ENCODE measurements at regions not wholly inside any gene's neighbourhood (a gene's known extent, or its start where the extent isn't known, plus 50 kb on each side); places are given as distances from the start of the nearest gene placed in this dataset.

- Histone ChIP-seq H3K27ac (no peak overlapping the region), H3K36me3 (replicated peaks) (no peaks in the 10 kb centered on the region), H3K27me3 (replicated peaks) (peaks cover 7% of the 10 kb centered on the region), H3K4me3 (ENCODE audit: low read depth, low read length) (no peak overlapping the region)
- TF ChIP-seq, protein P1, sequence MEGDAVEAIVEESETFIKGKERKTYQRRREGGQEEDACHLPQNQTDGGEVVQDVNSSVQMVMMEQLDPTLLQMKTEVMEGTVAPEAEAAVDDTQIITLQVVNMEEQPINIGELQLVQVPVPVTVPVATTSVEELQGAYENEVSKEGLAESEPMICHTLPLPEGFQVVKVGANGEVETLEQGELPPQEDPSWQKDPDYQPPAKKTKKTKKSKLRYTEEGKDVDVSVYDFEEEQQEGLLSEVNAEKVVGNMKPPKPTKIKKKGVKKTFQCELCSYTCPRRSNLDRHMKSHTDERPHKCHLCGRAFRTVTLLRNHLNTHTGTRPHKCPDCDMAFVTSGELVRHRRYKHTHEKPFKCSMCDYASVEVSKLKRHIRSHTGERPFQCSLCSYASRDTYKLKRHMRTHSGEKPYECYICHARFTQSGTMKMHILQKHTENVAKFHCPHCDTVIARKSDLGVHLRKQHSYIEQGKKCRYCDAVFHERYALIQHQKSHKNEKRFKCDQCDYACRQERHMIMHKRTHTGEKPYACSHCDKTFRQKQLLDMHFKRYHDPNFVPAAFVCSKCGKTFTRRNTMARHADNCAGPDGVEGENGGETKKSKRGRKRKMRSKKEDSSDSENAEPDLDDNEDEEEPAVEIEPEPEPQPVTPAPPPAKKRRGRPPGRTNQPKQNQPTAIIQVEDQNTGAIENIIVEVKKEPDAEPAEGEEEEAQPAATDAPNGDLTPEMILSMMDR (IDR thresholded peaks at IDR 0.05; ENCODE audit: low read depth, low read length, missing control alignments), result no peak
- peak; percentile 26 for DNase-seq
- in situ Hi-C loops (cut with HindIII; ENCODE audit: low pct_ligation_motif_present, low sequenced_read_pairs), result no loop called here
These were observed 103.3 kb upstream of the NFIB start for GRCh38 chr9:14417237-14417636.

DNA sequence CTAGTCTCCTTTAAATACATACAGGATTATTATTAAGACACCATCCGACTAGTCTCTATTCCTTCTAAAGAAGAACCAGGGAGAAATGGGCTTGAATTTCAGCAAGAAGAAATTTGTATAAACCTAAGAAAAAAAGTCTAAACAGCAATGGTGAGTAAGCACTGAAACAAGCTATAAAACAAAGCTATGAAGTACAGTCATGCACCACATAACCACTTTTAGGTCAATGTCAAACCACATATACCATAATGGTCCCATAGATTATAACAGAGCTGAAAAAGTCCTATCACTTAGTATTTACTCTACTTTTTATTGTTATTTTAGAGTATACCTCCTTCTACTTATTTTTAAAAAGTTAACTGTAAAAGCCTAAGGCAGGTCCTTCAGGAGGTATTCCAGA lies 102.0 kb upstream of the NFIB start:
- in situ Hi-C loops (cut with HindIII; ENCODE audit: low pct_ligation_motif_present, low sequenced_read_pairs), result no loop called here
- no peak overlapping the region for H3K27ac ChIP-seq
- TF ChIP-seq, protein P1 (IDR thresholded peaks at IDR 0.05; ENCODE audit: low read depth, low read length, missing control alignments), result no peak
- peaks cover 16% of the 10 kb centered on the region for H3K27me3 ChIP-seq (replicated peaks)
- DNase-seq, result peak; percentile 70
- no peak overlapping the region for H3K4me3 ChIP-seq (ENCODE audit: low read depth, low read length)
- H3K36me3 ChIP-seq (replicated peaks), result no peaks in the 10 kb centered on the region

GRCh38 chr9:14413812-14414211 lies 99.9 kb upstream of the NFIB start:
- no peak for DNase-seq
- no peaks in the 10 kb centered on the region for H3K36me3 ChIP-seq (replicated peaks)
- H3K4me3 ChIP-seq (ENCODE audit: low read depth, low read length), result no peak overlapping the region
- no peak overlapping the region for H3K27ac ChIP-seq
- TF ChIP-seq, protein P1 (IDR thresholded peaks at IDR 0.05; ENCODE audit: low read depth, low read length, missing control alignments), result no peak
- peaks cover 20% of the 10 kb centered on the region for H3K27me3 ChIP-seq (replicated peaks)
- in situ Hi-C loops (cut with HindIII; ENCODE audit: low pct_ligation_motif_present, low sequenced_read_pairs), result no loop called here

DNA sequence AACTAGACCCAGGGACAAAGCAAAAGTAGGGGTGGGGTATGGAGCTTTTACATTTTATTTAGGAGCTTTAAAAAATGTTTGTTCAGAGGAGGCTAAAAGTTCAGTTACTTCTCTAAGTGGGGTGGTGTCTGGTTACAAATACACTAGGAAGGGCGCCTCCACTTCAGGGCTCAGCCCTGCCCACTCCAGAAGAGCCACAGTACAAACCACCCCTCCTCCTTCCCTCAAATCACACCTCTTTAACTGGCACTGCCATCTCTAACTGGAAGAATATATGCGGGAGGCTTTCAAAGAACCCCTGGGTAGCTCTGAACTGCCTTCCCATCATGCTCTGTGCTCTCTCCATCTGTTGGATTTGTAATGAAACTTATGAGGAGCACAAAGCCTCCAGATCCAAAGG lies 98.8 kb upstream of the NFIB start:
- H3K4me3 ChIP-seq (ENCODE audit: low read depth, low read length), result no peak overlapping the region
- no peaks in the 10 kb centered on the region for H3K36me3 ChIP-seq (replicated peaks)
- TF ChIP-seq, protein P1 (IDR thresholded peaks at IDR 0.05; ENCODE audit: low read depth, low read length, missing control alignments), result no peak
- no peak for DNase-seq
- H3K27ac ChIP-seq, result no peak overlapping the region
- in situ Hi-C loops (cut with HindIII; ENCODE audit: low pct_ligation_motif_present, low sequenced_read_pairs), result no loop called here
- H3K27me3 ChIP-seq (replicated peaks), result peaks cover 18% of the 10 kb centered on the region

DNA sequence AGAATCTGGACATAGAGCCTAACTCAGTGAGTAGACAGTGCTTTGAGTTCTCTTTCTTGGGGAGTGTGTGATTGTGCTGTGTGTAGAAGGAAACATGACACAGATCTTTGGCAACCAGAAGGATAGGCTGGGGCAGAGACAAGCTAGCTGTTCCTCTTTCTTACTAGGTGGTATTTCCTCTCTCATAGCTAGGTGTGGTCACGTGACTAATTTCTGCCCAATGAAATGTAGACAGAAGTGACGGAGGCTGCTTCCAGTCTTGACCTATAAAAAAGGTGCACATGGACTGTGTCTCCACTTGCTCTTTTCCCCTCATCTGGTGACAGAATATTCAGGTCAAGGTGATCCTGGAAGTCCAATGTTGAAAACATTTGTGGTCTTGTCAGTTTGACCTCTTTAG lies 92.5 kb upstream of the NFIB start:
- Histone ChIP-seq H3K27ac (no peak overlapping the region), H3K27me3 (replicated peaks) (peaks cover 8% of the 10 kb centered on the region), H3K4me3 (ENCODE audit: low read depth, low read length) (no peak overlapping the region), H3K36me3 (replicated peaks) (no peaks in the 10 kb centered on the region)
- TF ChIP-seq, protein P1 (IDR thresholded peaks at IDR 0.05; ENCODE audit: low read depth, low read length, missing control alignments), result no peak
- in situ Hi-C loops (cut with HindIII; ENCODE audit: low pct_ligation_motif_present, low sequenced_read_pairs), result no loop called here
- DNase-seq, result no peak

DNA sequence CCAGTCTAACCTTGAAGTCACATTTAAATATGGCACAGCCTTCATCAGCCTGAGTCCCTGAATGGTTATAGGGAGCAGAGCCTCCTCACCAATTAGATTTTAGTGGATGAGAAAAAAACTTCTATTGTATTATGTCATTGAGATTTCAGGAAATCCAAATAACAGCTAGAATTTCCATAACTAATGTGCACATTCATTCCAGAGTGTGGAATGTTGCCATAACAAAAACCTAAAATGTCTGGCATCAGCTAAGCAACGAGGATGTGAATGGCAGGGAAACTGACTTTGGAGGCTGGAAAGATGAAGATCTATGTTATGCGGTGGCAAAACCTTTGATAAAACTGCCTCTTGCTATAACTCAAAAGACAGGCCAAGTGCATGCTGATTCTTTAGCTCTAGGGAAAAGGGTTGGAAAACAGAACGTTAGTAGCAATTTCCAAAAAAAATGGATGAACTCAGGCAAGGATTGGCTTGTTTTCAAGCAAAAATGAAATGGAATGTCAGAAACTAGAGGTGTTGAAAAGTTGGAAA lies 91.3 kb upstream of the NFIB start:
- DNase-seq, result no peak
- Histone ChIP-seq H3K27me3 (replicated peaks) (no peaks in the 10 kb centered on the region), H3K4me3 (ENCODE audit: low read depth, low read length) (no peak overlapping the region), H3K36me3 (replicated peaks) (no peaks in the 10 kb centered on the region), H3K27ac (no peak overlapping the region)
- TF ChIP-seq, protein P1 (IDR thresholded peaks at IDR 0.05; ENCODE audit: low read depth, low read length, missing control alignments), result no peak
- in situ Hi-C loops (cut with HindIII; ENCODE audit: low pct_ligation_motif_present, low sequenced_read_pairs), result no loop called here

Data from brain microvascular endothelial cell (primary cell).